ENCODE measurements at regions not wholly inside any gene's neighbourhood (a gene's known extent, or its start where the extent isn't known, plus 50 kb on each side); places are given as distances from the start of the nearest gene placed in this dataset.

GRCh38 chr2:238554468-238555315 is 128.0 kb downstream of the ASB1 start:
- no peak for TF ChIP-seq CTCF (IDR thresholded peaks at IDR 0.05; ENCODE audit: insufficient read depth, low read length, poor library complexity, severe bottlenecking)
- no peaks in the 10 kb centered on the region; the same call in 1 of the 2 replicates for H3K27me3 ChIP-seq (replicated peaks; ENCODE audit: control insufficient read depth, insufficient read depth, low read length)
- no peak for DNase-seq (ENCODE audit: extremely low read depth, insufficient read length)
- H3K36me3 ChIP-seq (ENCODE audit: control insufficient read depth, insufficient read depth, low read length), result no peaks in the 10 kb centered on the region
- no peak overlapping the region for H3K4me3 ChIP-seq (replicated peaks; ENCODE audit: low read depth, low read length)

- Histone ChIP-seq H3K36me3 (ENCODE audit: control insufficient read depth, insufficient read depth, low read length) (no peaks in the 10 kb centered on the region), H3K4me3 (replicated peaks; ENCODE audit: low read depth, low read length) (no peak overlapping the region), H3K27me3 (replicated peaks; ENCODE audit: control insufficient read depth, insufficient read depth, low read length) (no peaks in the 10 kb centered on the region; the same call in 1 of the 2 replicates)
- DNase-seq (ENCODE audit: extremely low read depth, insufficient read length), result no peak
- TF ChIP-seq CTCF (IDR thresholded peaks at IDR 0.05; ENCODE audit: insufficient read depth, low read length, poor library complexity, severe bottlenecking), result no peak
These were observed 129.2 kb downstream of the ASB1 start for GRCh38 chr2:238555786-238556542.

GRCh38 chr2:238557431-238557830 is 130.7 kb downstream of the ASB1 start:
- no peak for TF ChIP-seq CTCF (IDR thresholded peaks at IDR 0.05; ENCODE audit: insufficient read depth, low read length, poor library complexity, severe bottlenecking)
- no peak for DNase-seq (ENCODE audit: extremely low read depth, insufficient read length)
- Histone ChIP-seq H3K27me3 (replicated peaks; ENCODE audit: control insufficient read depth, insufficient read depth, low read length) (no peaks in the 10 kb centered on the region; the same call in 1 of the 2 replicates), H3K36me3 (ENCODE audit: control insufficient read depth, insufficient read depth, low read length) (no peaks in the 10 kb centered on the region), H3K4me3 (replicated peaks; ENCODE audit: low read depth, low read length) (no peak overlapping the region)

- Histone ChIP-seq H3K4me3 (replicated peaks; ENCODE audit: low read depth, low read length) (no peak overlapping the region), H3K36me3 (ENCODE audit: control insufficient read depth, insufficient read depth, low read length) (no peaks in the 10 kb centered on the region), H3K27me3 (replicated peaks; ENCODE audit: control insufficient read depth, insufficient read depth, low read length) (no peaks in the 10 kb centered on the region; the same call in none of the 2 replicates)
- DNase-seq (ENCODE audit: extremely low read depth, insufficient read length), result no peak
- no peak for TF ChIP-seq CTCF (IDR thresholded peaks at IDR 0.05; ENCODE audit: insufficient read depth, low read length, poor library complexity, severe bottlenecking)
These were observed 131.2 kb downstream of the ASB1 start for GRCh38 chr2:238557936-238558335.

GRCh38 chr2:238558456-238559099 is 131.9 kb downstream of the ASB1 start:
- no peak for TF ChIP-seq CTCF (IDR thresholded peaks at IDR 0.05; ENCODE audit: insufficient read depth, low read length, poor library complexity, severe bottlenecking)
- DNase-seq (ENCODE audit: extremely low read depth, insufficient read length), result no peak
- H3K27me3 ChIP-seq (replicated peaks; ENCODE audit: control insufficient read depth, insufficient read depth, low read length), result no peaks in the 10 kb centered on the region; the same call in none of the 2 replicates
- H3K4me3 ChIP-seq (replicated peaks; ENCODE audit: low read depth, low read length), result no peak overlapping the region
- no peaks in the 10 kb centered on the region for H3K36me3 ChIP-seq (ENCODE audit: control insufficient read depth, insufficient read depth, low read length)

Data from GM06990 (cell line).